B cell (primary cell): ENCODE measurements at regions not wholly inside any gene's neighbourhood (a gene's known extent, or its start where the extent isn't known, plus 50 kb on each side); places are given as distances from the start of the nearest gene placed in this dataset.
"Not testable (repeated sequence)": the region's sequence is repeated elsewhere in the genome, so short reads cannot be mapped to it uniquely, and the experiment has no call there.

Source experiments
- ATAC-seq: fragments of 200-7000 bp; cut with Tn5 transposase; one replicate; pipeline ENCODE4 v1.10.0; 2021; ENCODE audit warnings: low read depth, mild to moderate bottlenecking, moderate number of reproducible peaks, moderate library complexity
- CTCF ChIA-PET: fragments of 350-600 bp; sonication (Branson Sonifier 250); formaldehyde crosslinking; loops from one replicate; lab custom pipeline; 2021; ENCODE audit warnings: antibody characterized with exemption, inconsistent platforms; lab: Charles Lee
- POLR2A ChIA-PET: fragments of 350-600 bp; sonication (Branson Sonifier 250); formaldehyde crosslinking; loops from one replicate; lab custom pipeline; 2021; ENCODE audit warnings: antibody characterized with exemption; lab: Charles Lee
- DNase-seq: peaks from one replicate; pipeline ENCODE4 v3.0.0; 2013
- H2AFZ ChIP-seq: 2 replicates; pipeline ENCODE4 v1.6.1; 2012; ENCODE audit warnings: mild to moderate bottlenecking, low read depth, low read length; ENCODE audit not compliant: insufficient read depth, poor library complexity, severe bottlenecking
- H3K27ac ChIP-seq, 2 donors: 1 replicate in 1 of 2; 2 replicates in 1 of 2; pipeline ENCODE4 v1.5.1; 2012 to 2013; ENCODE audit warnings: low read length in 2 of 2, mild to moderate bottlenecking in 2 of 2, moderate library complexity in 1 of 2
- H3K27me3 ChIP-seq, 4 experiments: fragments of 200-600 bp in 1 of 4; sonication (generic) in 1 of 4; replicated peaks in 1 of 4; 1 replicate in 2 of 4; 2 replicates in 2 of 4; pipeline versions ENCODE4 v1.6.1 to v1.7.0; 2013 to 2016; ENCODE audit warnings: low read length in 3 of 4, mild to moderate bottlenecking in 2 of 4, mixed read lengths in 1 of 4, moderate library complexity in 1 of 4; ENCODE audit not compliant: insufficient read depth in 4 of 4, control insufficient read depth in 3 of 4; ENCODE audit errors: control extremely low read depth in 1 of 4
- H3K36me3 ChIP-seq, 2 experiments: replicated peaks in 1 of 2; 1 replicate in 1 of 2; 2 replicates in 1 of 2; pipeline versions ENCODE4 v1.6.1 to v1.7.1; 2013; ENCODE audit warnings: low read length in 1 of 2; ENCODE audit not compliant: insufficient read depth in 2 of 2, control insufficient read depth in 1 of 2; ENCODE audit errors: control extremely low read depth in 1 of 2, extremely low read depth in 1 of 2
- H3K4me1 ChIP-seq, 2 donors: fragments of 200-600 bp in 1 of 2; sonication (generic) in 1 of 2; 1 replicate in 1 of 2; 2 replicates in 1 of 2; pipeline versions ENCODE4 v1.5.1 to v1.6.1; 2013 to 2017; ENCODE audit warnings: low read length in 2 of 2; ENCODE audit not compliant: control insufficient read depth in 2 of 2, insufficient read depth in 2 of 2
- H3K4me2 ChIP-seq: replicated peaks from 2 replicates; pipeline ENCODE3; 2012; ENCODE audit warnings: mild to moderate bottlenecking, low read depth, low read length; ENCODE audit not compliant: poor library complexity, severe bottlenecking
- H3K4me3 ChIP-seq, 5 experiments: fragments of 200-600 bp in 1 of 5; sonication (generic) in 1 of 5; 1 replicate in 3 of 5; 2 replicates in 2 of 5; pipeline versions ENCODE4 v1.5.1 to v1.7.0; 2011 to 2016; ENCODE audit warnings: low read length in 4 of 5, mild to moderate bottlenecking in 4 of 5, low read depth in 2 of 5, control low read depth in 1 of 5, moderate library complexity in 1 of 5; ENCODE audit not compliant: insufficient read depth in 1 of 5; ENCODE audit errors: control extremely low read depth in 1 of 5, extremely low read depth in 1 of 5
- H3K79me2 ChIP-seq: fragments of 200-600 bp; sonication (generic); one replicate; pipeline ENCODE4 v1.6.0; 2016; ENCODE audit warnings: low read length; ENCODE audit not compliant: control insufficient read depth, insufficient read depth
- H3K9ac ChIP-seq: fragments of 200-600 bp; sonication (generic); 2 replicates; pipeline ENCODE4 v1.6.1; 2017; ENCODE audit warnings: mild to moderate bottlenecking, low read length, moderate library complexity
- H3K9me3 ChIP-seq, 3 donors: one replicate each; pipeline versions ENCODE4 v1.6.1 to v1.7.1; 2013; ENCODE audit warnings: low read length in 2 of 3; ENCODE audit not compliant: control insufficient read depth in 2 of 3, insufficient read depth in 1 of 3; ENCODE audit errors: control extremely low read depth in 1 of 3
- H4K20me1 ChIP-seq: 2 replicates; pipeline ENCODE4 v1.6.0; 2012; ENCODE audit warnings: mild to moderate bottlenecking, low read length; ENCODE audit not compliant: insufficient read depth, control insufficient read depth, poor library complexity, severe bottlenecking
- H3K27ac Mint-ChIP-seq: one replicate; pipeline ENCODE4 v1.8.0; 2021; ENCODE audit warnings: mixed read lengths
- H3K27me3 Mint-ChIP-seq: one replicate; pipeline ENCODE4 v1.8.0; 2021; ENCODE audit warnings: mixed read lengths
- H3K4me1 Mint-ChIP-seq: one replicate; pipeline ENCODE4 v1.8.0; 2021; ENCODE audit warnings: mixed read lengths
- H3K4me3 Mint-ChIP-seq: one replicate; pipeline ENCODE4 v1.8.0; 2021; ENCODE audit warnings: mixed read lengths
- H3K9me3 Mint-ChIP-seq: one replicate; pipeline ENCODE4 v1.8.0; 2022; ENCODE audit warnings: mixed read lengths; ENCODE audit not compliant: insufficient read depth
- CTCF ChIP-seq: fragments of 200-600 bp; IDR thresholded peaks from one replicate; pipeline ENCODE4 v1.8.0; 2022; ENCODE audit warnings: antibody characterized with exemption, mild to moderate bottlenecking
- EZH2 ChIP-seq: IDR thresholded peaks from 2 replicates; pipeline ENCODE4 v1.6.1; 2012; ENCODE audit warnings: borderline replicate concordance, low read depth, mild to moderate bottlenecking, moderate library complexity, low read length; ENCODE audit not compliant: insufficient read depth, poor library complexity, severe bottlenecking
- WGBS: methylation state at CpG from one replicate; pipeline ENCODE4 v1.1.5; 2013; ENCODE audit warnings: missing lambda C conversion rate; ENCODE audit not compliant: insufficient coverage; 5-methylcytosine and 5-hydroxymethylcytosine counted together
- intact Hi-C: fragments of 100-400 bp; cut with micrococcal nuclease; formaldehyde crosslinking; loops from one replicate; pipeline ENCODE4 v1.10.0; 2022

- intact Hi-C loops: no loop called here
- Mint-ChIP-seq H3K27me3 (no peaks in the 10 kb centered on the region), H3K4me3 (no peak overlapping the region), H3K27ac (no peak overlapping the region), H3K4me1 (no peaks in the 10 kb centered on the region), H3K9me3 (no peaks in the 10 kb centered on the region)
- no peaks in the 10 kb centered on the region for H3K4me1 ChIP-seq
- H3K9ac ChIP-seq: no peak overlapping the region
- H4K20me1 ChIP-seq: no peaks in the 10 kb centered on the region
- DNase-seq (no peak), ATAC-seq (no peak)
- TF ChIP-seq CTCF: no peak
- TF ChIP-seq EZH2: no peak
- ChIA-PET CTCF (no interaction called here), POLR2A (no interaction called here)
- no peak overlapping the region for H3K4me2 ChIP-seq
- H3K79me2 ChIP-seq: no peaks in the 10 kb centered on the region
- no peaks in the 10 kb centered on the region for H3K36me3 ChIP-seq
- H3K9me3 ChIP-seq: no peaks in the 10 kb centered on the region
- no peak overlapping the region for H3K4me3 ChIP-seq
- H2AFZ ChIP-seq: no peak overlapping the region
- H3K27me3 ChIP-seq: no peaks in the 10 kb centered on the region
- no CpG with 5 or more reads among the region's 2 CpGs for WGBS
- H3K27ac ChIP-seq: no peak overlapping the region
These were observed 359.3 kb downstream of the IGSF11 start for GRCh38 chr3:118675305-118675704.

DNA sequence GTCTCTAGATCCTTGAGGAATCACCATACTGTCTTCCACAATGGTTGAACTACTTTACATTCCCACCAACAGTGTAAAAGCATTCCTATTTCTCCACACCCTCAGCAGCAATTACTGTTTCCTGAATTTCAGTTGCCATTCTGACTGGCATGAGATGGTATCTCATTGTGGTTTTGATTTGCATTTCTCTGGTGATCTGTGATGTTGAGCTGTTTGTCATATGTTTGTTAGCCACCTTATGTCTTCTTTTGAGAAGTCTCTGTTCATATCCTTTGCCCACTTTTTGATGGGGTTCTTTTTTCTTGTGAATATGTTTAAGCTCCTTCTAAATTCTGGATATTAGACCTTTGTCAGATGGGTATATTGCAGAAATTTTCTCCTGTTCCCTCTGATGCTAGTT, 356.0 kb downstream of the IGSF11 start:
- H4K20me1 ChIP-seq, H2AFZ ChIP-seq, H3K9me3 ChIP-seq, H3K27me3 ChIP-seq, H3K79me2 ChIP-seq, H3K27ac Mint-ChIP-seq, POLR2A ChIA-PET, DNase-seq, H3K4me1 Mint-ChIP-seq, H3K9me3 Mint-ChIP-seq, H3K4me1 ChIP-seq, H3K4me3 ChIP-seq, H3K27me3 Mint-ChIP-seq, H3K27ac ChIP-seq, ATAC-seq, H3K4me3 Mint-ChIP-seq, H3K4me2 ChIP-seq, H3K36me3 ChIP-seq, H3K9ac ChIP-seq, intact Hi-C loops, CTCF ChIA-PET: not testable (repeated sequence)
